CD14-positive monocyte (primary cell): ENCODE measurements at regions not wholly inside any gene's neighbourhood (a gene's known extent, or its start where the extent isn't known, plus 50 kb on each side); places are given as distances from the start of the nearest gene placed in this dataset.

Source experiments
- DNase-seq, 3 donors: peaks; one replicate each; pipeline ENCODE4 v3.0.0-alpha.2; 2011 to 2022
- H2AFZ ChIP-seq: 2 replicates; pipeline ENCODE4 v1.6.0; 2012; ENCODE audit warnings: mild to moderate bottlenecking, low read depth, low read length, inconsistent platforms; ENCODE audit not compliant: insufficient read depth, poor library complexity, severe bottlenecking
- H3K27ac ChIP-seq, 2 donors: 1 replicate in 1 of 2; 2 replicates in 1 of 2; pipeline ENCODE4 v1.5.1; 2012 to 2013; ENCODE audit warnings: low read length in 2 of 2, control low read depth in 1 of 2, inconsistent platforms in 1 of 2, low read depth in 1 of 2, mild to moderate bottlenecking in 1 of 2
- H3K27me3 ChIP-seq, 2 donors: one replicate each; pipeline versions ENCODE4 v1.6.0 to v1.6.1; 2011 to 2013; ENCODE audit warnings: low read length in 2 of 2; ENCODE audit not compliant: control insufficient read depth in 2 of 2, insufficient read depth in 2 of 2
- H3K36me3 ChIP-seq, 2 donors: replicated peaks in 1 of 2; 1 replicate in 1 of 2; 2 replicates in 1 of 2; pipeline versions ENCODE4 v1.5.1 to v1.6.1; 2012 to 2013; ENCODE audit warnings: low read length in 2 of 2, control low read depth in 1 of 2, inconsistent platforms in 1 of 2, mild to moderate bottlenecking in 1 of 2; ENCODE audit not compliant: insufficient read depth in 2 of 2, control insufficient read depth in 1 of 2
- H3K4me1 ChIP-seq, 2 donors: 1 replicate in 1 of 2; 2 replicates in 1 of 2; pipeline versions ENCODE4 v1.5.1 to v1.6.1; 2012 to 2013; ENCODE audit warnings: low read length in 2 of 2, control low read depth in 1 of 2, inconsistent platforms in 1 of 2, mild to moderate bottlenecking in 1 of 2, moderate library complexity in 1 of 2; ENCODE audit not compliant: insufficient read depth in 2 of 2, control insufficient read depth in 1 of 2
- H3K4me2 ChIP-seq: replicated peaks from 2 replicates; pipeline ENCODE3; 2012; ENCODE audit warnings: low read length, moderate library complexity, mild to moderate bottlenecking; ENCODE audit not compliant: poor library complexity, severe bottlenecking; ENCODE audit errors: extremely low read depth
- H3K4me3 ChIP-seq, 3 experiments: fragments of 200-600 bp in 1 of 3; sonication (generic) in 1 of 3; replicated peaks in 1 of 3; 1 replicate in 2 of 3; 2 replicates in 1 of 3; pipeline ENCODE4 v1.5.1; 2011 to 2013; ENCODE audit warnings: low read length in 3 of 3, mild to moderate bottlenecking in 3 of 3, control low read depth in 2 of 3, low read depth in 2 of 3, inconsistent platforms in 1 of 3, moderate library complexity in 1 of 3
- H3K79me2 ChIP-seq: 2 replicates; pipeline ENCODE4 v1.6.0; 2012; ENCODE audit warnings: mild to moderate bottlenecking, control low read depth, inconsistent platforms, low read length, moderate library complexity; ENCODE audit not compliant: insufficient read depth
- H3K9ac ChIP-seq: 2 replicates; pipeline ENCODE4 v1.6.0; 2017; ENCODE audit warnings: low read length, mild to moderate bottlenecking; ENCODE audit not compliant: insufficient read depth, poor library complexity, severe bottlenecking
- H3K9me3 ChIP-seq, 2 donors: replicated peaks in 1 of 2; 1 replicate in 1 of 2; 2 replicates in 1 of 2; pipeline versions ENCODE4 v1.5.1 to v1.6.1; 2012 to 2013; ENCODE audit warnings: low read length in 2 of 2, control low read depth in 1 of 2; ENCODE audit not compliant: control insufficient read depth in 1 of 2, insufficient read depth in 1 of 2
- H4K20me1 ChIP-seq: 2 replicates; pipeline ENCODE4 v1.6.0; 2012; ENCODE audit warnings: mild to moderate bottlenecking, low read length, control low read depth, moderate library complexity; ENCODE audit not compliant: insufficient read depth
- H3K27ac Mint-ChIP-seq, 7 donors: one replicate each; pipeline ENCODE4 v1.8.0; 2020; ENCODE audit warnings: mild to moderate bottlenecking in 7 of 7, mixed read lengths in 7 of 7, moderate library complexity in 6 of 7, inconsistent platforms in 2 of 7
- H3K27me3 Mint-ChIP-seq, 3 donors: one replicate each; pipeline ENCODE4 v1.8.0; 2021 to 2022; ENCODE audit warnings: low read depth in 3 of 3, mild to moderate bottlenecking in 3 of 3, mixed read lengths in 3 of 3, moderate library complexity in 3 of 3, inconsistent platforms in 1 of 3
- H3K36me3 Mint-ChIP-seq, 2 donors: one replicate each; pipeline ENCODE4 v1.8.0; 2020; ENCODE audit warnings: mixed read lengths in 2 of 2, inconsistent platforms in 1 of 2, mild to moderate bottlenecking in 1 of 2
- H3K4me1 Mint-ChIP-seq: one replicate; pipeline ENCODE4 v1.8.0; 2020; ENCODE audit warnings: mild to moderate bottlenecking, mixed read lengths
- H3K4me3 Mint-ChIP-seq, 2 donors: one replicate each; pipeline ENCODE4 v1.8.0; 2020; ENCODE audit warnings: mild to moderate bottlenecking in 2 of 2, mixed read lengths in 2 of 2, moderate library complexity in 1 of 2
- H3K9me3 Mint-ChIP-seq, 7 donors: one replicate each; pipeline ENCODE4 v1.8.0; 2020 to 2022; ENCODE audit warnings: mixed read lengths in 7 of 7, mild to moderate bottlenecking in 6 of 7, moderate library complexity in 6 of 7, inconsistent platforms in 2 of 7
- CTCF ChIP-seq: fragments of 200-600 bp; IDR thresholded peaks from one replicate; pipeline ENCODE4 v1.8.0; 2022; ENCODE audit warnings: antibody characterized with exemption, mild to moderate bottlenecking
- WGBS: methylation state at CpG from one replicate; pipeline ENCODE4 v1.1.5; 2013; ENCODE audit warnings: missing lambda C conversion rate; ENCODE audit not compliant: insufficient coverage; 5-methylcytosine and 5-hydroxymethylcytosine counted together
- intact Hi-C, 2 donors: fragments of 100-400 bp; cut with micrococcal nuclease; formaldehyde crosslinking; loops; one replicate each; pipeline versions ENCODE4 v1.15.0 to v1.15.1; 2023

GRCh38 chr16:73887911-73888310, 408.7 kb upstream of the PSMD7 start:
- Histone ChIP-seq H3K27me3 (peaks cover 10 to 12% of the 10 kb centered on the region in 2 donors), H3K27ac (no peak overlapping the region), H3K4me2 (no peak overlapping the region), H3K79me2 (no peaks in the 10 kb centered on the region), H4K20me1 (no peaks in the 10 kb centered on the region), H3K36me3 (no peaks in the 10 kb centered on the region), H3K4me1 (no peaks in the 10 kb centered on the region), H3K9ac (no peak overlapping the region), H3K4me3 (no peak overlapping the region), H2AFZ (no peak overlapping the region), H3K9me3 (no peaks in the 10 kb centered on the region)
- H3K36me3 Mint-ChIP-seq = no peaks in the 10 kb centered on the region
- TF ChIP-seq CTCF = no peak
- DNase-seq = no peak
- H3K4me1 Mint-ChIP-seq = peaks cover 4% of the 10 kb centered on the region
- peaks cover 0 to 9% (median 0%) of the 10 kb centered on the region in 7 donors for H3K9me3 Mint-ChIP-seq
- peaks cover 20 to 29% (median 20%) of the 10 kb centered on the region in 3 donors for H3K27me3 Mint-ChIP-seq
- H3K4me3 Mint-ChIP-seq = no peak overlapping the region
- WGBS = 20% methylated on average over 1 of the region's 8 CpGs
- no peak overlapping the region for H3K27ac Mint-ChIP-seq
- intact Hi-C loops = no loop called here

- Histone ChIP-seq H3K36me3 (no peaks in the 10 kb centered on the region), H3K27ac (no peak overlapping the region), H2AFZ (no peak overlapping the region), H4K20me1 (no peaks in the 10 kb centered on the region), H3K79me2 (no peaks in the 10 kb centered on the region), H3K4me3 (no peak overlapping the region), H3K9me3 (no peaks in the 10 kb centered on the region), H3K27me3 (peaks cover 9 to 10% of the 10 kb centered on the region in 2 donors), H3K4me2 (no peak overlapping the region), H3K9ac (no peak overlapping the region), H3K4me1 (no peaks in the 10 kb centered on the region)
- Mint-ChIP-seq H3K4me3 (no peak overlapping the region), H3K27me3 (peaks cover 14 to 20% (median 16%) of the 10 kb centered on the region in 3 donors), H3K36me3 (no peaks in the 10 kb centered on the region), H3K9me3 (peaks cover 0 to 9% (median 0%) of the 10 kb centered on the region in 7 donors), H3K4me1 (peaks cover 4% of the 10 kb centered on the region), H3K27ac (no peak overlapping the region)
- intact Hi-C loops = no loop called here
- no peak for DNase-seq
- no peak for TF ChIP-seq CTCF
- 85% methylated on average over 4 of the region's 10 CpGs for WGBS
These were observed 410.2 kb upstream of the PSMD7 start for GRCh38 chr16:73886426-73886825.
